ENCODE measurements at regions not wholly inside any gene's neighbourhood (a gene's known extent, or its start where the extent isn't known, plus 50 kb on each side); places are given as distances from the start of the nearest gene placed in this dataset.
"Not testable (repeated sequence)": the region's sequence is repeated elsewhere in the genome, so short reads cannot be mapped to it uniquely, and the experiment has no call there.

- no peak for DNase-seq
These were observed 190.0 kb upstream of the C14orf180 start for GRCh38 chr14:104389326-104390220.

DNA sequence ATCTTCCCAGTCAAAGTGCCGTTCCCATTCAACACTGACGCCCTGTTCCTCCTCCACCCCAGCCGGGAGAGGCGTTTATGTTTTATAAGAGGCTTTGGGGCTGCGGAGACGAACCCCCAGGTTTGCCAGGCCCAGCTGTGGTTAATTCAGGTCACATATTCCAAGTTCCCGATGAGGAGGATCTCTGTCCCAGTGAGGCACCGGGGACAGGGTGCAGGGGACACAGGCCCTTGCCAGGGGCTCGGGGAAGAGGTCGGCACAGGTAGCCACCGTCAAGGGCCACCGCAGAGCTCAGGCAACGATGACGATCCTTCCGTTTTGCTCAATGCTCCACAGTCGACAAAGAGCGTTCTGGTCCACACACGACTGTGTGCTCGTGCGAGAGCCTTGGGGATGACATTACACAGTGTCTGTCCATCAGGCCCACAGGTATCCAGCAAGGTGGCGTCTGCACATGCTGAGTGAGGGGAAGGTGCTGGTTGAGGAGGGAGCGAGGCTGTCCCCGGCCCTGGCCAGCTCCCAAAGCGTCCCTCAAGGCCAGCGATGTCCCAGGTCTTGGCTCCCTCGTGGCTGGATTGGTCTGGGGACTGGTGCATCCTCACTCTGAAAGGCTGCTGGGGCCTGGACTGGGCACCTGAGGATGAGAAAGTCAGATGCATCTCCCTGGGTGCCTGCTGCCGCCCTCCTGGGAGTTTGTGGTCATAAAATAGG, 189.2 kb upstream of the C14orf180 start:
- no peak for DNase-seq

- DNase-seq: no peak
These were observed 188.3 kb upstream of the C14orf180 start for GRCh38 chr14:104390941-104391901.

DNA sequence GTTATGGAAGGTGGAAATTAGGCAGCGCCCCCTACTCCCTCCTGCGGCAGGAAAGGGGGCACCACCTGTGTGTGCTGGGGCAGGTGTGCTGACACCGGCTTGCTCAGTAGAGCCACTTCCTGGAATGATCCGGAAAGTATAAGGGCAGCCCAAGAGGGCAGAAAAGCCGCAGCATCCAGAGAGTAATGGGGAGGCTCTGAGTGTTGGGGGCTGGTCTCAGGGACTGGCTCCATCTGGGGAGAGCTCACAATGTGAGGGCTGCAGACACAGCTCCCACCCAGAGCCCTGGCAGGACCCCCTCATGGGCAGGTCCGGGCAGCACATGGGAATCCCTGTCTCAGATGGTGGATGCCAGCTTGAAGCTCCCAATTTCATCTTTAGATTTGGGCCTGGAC, 187.6 kb upstream of the C14orf180 start:
- DNase-seq: no peak

GRCh38 chr14:104392396-104393198, 187.0 kb upstream of the C14orf180 start:
- no peak for DNase-seq

- DNase-seq: no peak
These were observed 186.2 kb upstream of the C14orf180 start for GRCh38 chr14:104393199-104393897.

DNA sequence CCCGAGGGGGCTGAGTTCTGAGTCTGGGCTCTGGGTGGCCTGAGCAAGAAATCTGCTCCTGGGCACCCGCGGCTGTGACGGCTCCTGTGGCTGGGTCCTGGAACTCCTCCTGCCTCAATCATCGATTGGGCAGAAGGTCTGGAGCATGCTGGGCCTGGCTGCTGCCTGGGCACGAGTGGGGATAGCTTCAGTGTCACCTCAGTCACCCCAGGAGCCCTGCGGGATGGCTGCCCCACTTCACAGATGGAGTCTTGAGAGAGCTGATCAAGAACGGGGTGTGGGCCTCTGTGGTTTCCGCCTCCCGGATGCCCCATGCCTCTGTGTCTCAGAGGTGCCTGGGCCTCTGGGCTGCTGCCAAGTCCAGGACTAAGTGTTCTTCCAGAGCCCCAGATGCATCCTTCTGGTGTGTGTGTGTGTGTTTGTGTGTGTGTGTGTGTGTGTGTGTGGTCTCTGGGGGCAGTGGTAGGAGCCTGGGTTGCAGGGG, 185.6 kb upstream of the C14orf180 start:
- no peak for DNase-seq

GRCh38 chr14:104394409-104394851, 185.1 kb upstream of the C14orf180 start:
- no peak for DNase-seq

GRCh38 chr14:104395276-104395675, 184.3 kb upstream of the C14orf180 start:
- DNase-seq: no peak

- DNase-seq: no peak
These were observed 183.5 kb upstream of the C14orf180 start for GRCh38 chr14:104395941-104396681.

DNA sequence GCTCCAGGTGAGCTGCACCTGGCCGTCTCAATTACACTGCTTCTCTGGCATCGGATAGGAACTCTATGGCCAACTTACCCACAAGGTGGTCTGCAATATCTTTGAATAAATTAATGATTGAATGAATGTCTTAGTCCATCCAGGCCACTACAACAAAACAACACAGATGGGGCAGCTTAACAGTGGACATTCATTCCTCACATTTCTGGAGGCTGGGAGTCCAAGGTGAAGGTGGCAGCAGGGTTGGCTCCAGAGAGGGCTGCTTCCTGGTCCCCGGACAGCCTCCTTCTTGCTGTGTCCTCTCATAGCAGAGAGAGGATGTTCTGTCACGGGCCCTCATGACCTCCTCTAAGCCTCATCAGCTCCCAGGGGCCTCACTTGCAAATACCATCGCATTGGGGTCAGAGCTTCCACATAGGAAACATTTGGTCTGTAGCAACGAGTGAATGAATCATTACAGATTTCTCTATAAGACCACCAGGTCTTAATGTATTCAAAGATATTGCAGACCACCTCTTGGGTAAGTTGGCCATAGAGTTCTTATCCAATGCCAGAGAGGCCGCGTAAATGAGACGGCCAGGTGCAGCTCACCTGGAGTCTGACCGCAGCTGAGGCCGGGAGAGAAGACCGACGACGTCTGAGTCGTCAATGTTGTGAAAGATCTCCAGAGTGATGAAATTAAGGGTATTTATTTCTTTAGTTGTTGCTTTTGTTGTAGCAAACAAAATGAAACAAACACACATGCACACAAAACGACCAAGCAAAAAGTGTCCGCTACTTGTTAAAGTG, 182.7 kb upstream of the C14orf180 start:
- DNase-seq: no peak

- no peak for DNase-seq
These were observed 181.6 kb upstream of the C14orf180 start for GRCh38 chr14:104397956-104398355.

- DNase-seq: no peak
These were observed 180.9 kb upstream of the C14orf180 start for GRCh38 chr14:104398656-104399055.

- DNase-seq: no peak
These were observed 180.0 kb upstream of the C14orf180 start for GRCh38 chr14:104399432-104400155.

DNA sequence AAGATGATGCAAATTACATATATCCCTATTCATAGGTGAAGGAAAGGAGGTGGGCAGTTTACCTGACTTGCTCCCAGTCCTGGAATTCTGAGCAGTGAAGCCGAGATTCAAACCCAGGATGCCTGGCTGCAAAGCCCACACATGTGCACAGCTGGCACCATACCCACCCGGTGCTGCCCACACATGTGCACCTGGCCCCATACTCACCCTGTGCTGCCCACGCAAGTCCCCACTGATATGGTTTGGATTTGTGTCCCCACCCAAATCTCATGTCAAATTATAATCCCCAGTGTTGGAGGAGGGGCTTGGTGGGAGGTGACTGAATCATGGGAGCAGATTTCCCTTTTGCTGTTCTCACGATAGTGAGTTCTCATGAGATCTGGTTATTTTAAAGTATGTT, 179.2 kb upstream of the C14orf180 start:
- DNase-seq: no peak

- DNase-seq: no peak
These were observed 177.8 kb upstream of the C14orf180 start for GRCh38 chr14:104401785-104402184.

DNA sequence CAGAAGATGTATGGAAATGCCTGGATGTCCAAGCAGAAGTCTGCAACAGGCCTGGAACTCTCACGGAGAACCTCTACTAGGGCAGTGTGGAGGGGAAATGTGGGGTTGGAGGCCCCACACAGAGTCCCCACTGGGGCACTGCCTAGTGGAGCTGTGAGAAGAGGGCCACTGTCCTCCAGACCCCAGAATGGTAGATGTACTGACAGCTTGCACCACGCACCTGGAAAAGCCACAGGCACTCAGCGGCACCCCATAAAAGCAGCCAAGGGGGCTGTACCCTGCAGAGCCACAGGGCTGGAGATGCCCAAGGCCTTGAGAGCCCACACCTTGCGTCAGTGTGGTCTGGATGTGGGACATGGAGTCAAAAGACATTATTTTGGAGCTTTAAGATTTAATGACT, 177.3 kb upstream of the C14orf180 start:
- DNase-seq: not testable (repeated sequence)

- DNase-seq: no peak
These were observed 175.9 kb upstream of the C14orf180 start for GRCh38 chr14:104403421-104404220.
